Osteoblast (primary cell): ENCODE measurements at regions not wholly inside any gene's neighbourhood (a gene's known extent, or its start where the extent isn't known, plus 50 kb on each side); places are given as distances from the start of the nearest gene placed in this dataset.

ENCODE experiments used
- DNase-seq: peaks from one replicate; pipeline ENCODE4 v3.0.0; 2011; ENCODE audit warnings: low spot score, mixed read lengths; ENCODE audit not compliant: insufficient read length; ENCODE audit errors: missing footprints
- H2AFZ ChIP-seq: 2 replicates; pipeline ENCODE4 v1.6.0; 2011; ENCODE audit warnings: mild to moderate bottlenecking, low read length
- H3K27ac ChIP-seq: 2 replicates; pipeline ENCODE4 v1.5.1; 2011; ENCODE audit warnings: mild to moderate bottlenecking, low read depth, low read length, moderate library complexity
- H3K27me3 ChIP-seq: 2 replicates; pipeline ENCODE4 v1.6.0; 2012; ENCODE audit warnings: mild to moderate bottlenecking, control low read depth, inconsistent platforms, low read length, moderate library complexity; ENCODE audit not compliant: insufficient read depth
- H3K36me3 ChIP-seq: 2 replicates; pipeline ENCODE4 v1.5.1; 2011; ENCODE audit warnings: mild to moderate bottlenecking, low read length, control low read depth, moderate library complexity; ENCODE audit not compliant: insufficient read depth
- H3K4me1 ChIP-seq: 2 replicates; pipeline ENCODE4 v1.5.1; 2011; ENCODE audit warnings: mild to moderate bottlenecking, low read length, control low read depth, moderate library complexity; ENCODE audit not compliant: insufficient read depth
- H3K4me2 ChIP-seq: 2 replicates; pipeline ENCODE4 v1.6.0; 2011; ENCODE audit warnings: mild to moderate bottlenecking, low read length; ENCODE audit not compliant: insufficient read depth
- H3K4me3 ChIP-seq: fragments of 200-600 bp; sonication (generic); 3 replicates; pipeline ENCODE4 v1.5.1; 2012; ENCODE audit warnings: mild to moderate bottlenecking, low read length, inconsistent platforms; ENCODE audit not compliant: insufficient read depth
- H3K79me2 ChIP-seq: 2 replicates; pipeline ENCODE4 v1.6.0; 2012; ENCODE audit warnings: mild to moderate bottlenecking, low read length, control low read depth, inconsistent platforms; ENCODE audit not compliant: insufficient read depth
- H3K9me3 ChIP-seq: 2 replicates; pipeline ENCODE4 v1.5.1; 2011; ENCODE audit warnings: low read depth, low read length, control low read depth
- H4K20me1 ChIP-seq: 2 replicates; pipeline ENCODE4 v1.6.0; 2012; ENCODE audit warnings: mild to moderate bottlenecking, low read length, control low read depth; ENCODE audit not compliant: insufficient read depth
- TF ChIP-seq, protein P1 (sequence below): IDR thresholded peaks from 2 replicates; pipeline ENCODE4 v1.5.1; 2011; ENCODE audit warnings: mild to moderate bottlenecking, low read depth, low read length, moderate library complexity; ENCODE audit errors: extremely low read depth

DNA sequence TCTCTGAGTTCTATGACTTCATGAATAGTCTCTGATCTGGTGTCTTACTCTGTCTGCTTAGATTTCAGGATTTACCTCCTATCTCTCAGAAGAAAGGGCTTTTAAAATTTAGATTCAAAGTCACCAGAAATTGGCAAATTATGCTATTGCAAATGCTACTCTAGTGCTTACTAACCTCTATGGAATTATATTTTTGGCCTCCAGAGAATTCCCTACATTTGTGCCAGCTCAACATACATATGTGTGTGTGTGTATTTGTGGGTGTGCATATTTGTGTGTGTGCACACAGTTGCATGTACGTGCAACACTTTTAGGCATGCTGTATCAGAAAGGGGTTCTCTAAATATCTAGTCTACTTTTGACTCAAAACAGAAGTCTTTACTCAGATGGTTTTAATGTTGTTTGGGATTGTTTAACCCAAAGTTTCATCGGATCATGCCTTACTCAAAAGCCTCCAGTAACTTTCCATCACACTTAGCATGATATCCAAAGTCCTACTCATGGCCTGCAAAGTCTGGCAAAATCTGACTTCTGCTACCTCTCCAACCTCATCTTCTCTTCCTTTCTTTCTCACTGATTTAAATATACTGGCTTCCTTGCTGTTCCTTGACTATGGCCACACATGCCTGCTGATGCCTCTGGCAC, 147.6 kb upstream of the NR3C1 start:
- peaks cover 31% of the 10 kb centered on the region for H3K4me1 ChIP-seq
- H3K27me3 ChIP-seq, result no peaks in the 10 kb centered on the region
- TF ChIP-seq, protein P1, sequence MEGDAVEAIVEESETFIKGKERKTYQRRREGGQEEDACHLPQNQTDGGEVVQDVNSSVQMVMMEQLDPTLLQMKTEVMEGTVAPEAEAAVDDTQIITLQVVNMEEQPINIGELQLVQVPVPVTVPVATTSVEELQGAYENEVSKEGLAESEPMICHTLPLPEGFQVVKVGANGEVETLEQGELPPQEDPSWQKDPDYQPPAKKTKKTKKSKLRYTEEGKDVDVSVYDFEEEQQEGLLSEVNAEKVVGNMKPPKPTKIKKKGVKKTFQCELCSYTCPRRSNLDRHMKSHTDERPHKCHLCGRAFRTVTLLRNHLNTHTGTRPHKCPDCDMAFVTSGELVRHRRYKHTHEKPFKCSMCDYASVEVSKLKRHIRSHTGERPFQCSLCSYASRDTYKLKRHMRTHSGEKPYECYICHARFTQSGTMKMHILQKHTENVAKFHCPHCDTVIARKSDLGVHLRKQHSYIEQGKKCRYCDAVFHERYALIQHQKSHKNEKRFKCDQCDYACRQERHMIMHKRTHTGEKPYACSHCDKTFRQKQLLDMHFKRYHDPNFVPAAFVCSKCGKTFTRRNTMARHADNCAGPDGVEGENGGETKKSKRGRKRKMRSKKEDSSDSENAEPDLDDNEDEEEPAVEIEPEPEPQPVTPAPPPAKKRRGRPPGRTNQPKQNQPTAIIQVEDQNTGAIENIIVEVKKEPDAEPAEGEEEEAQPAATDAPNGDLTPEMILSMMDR, result no peak
- H2AFZ ChIP-seq, result no peak overlapping the region
- H3K4me3 ChIP-seq, result no peak overlapping the region
- H3K27ac ChIP-seq, result peak overlapping the region; percentile 11
- H3K36me3 ChIP-seq, result no peaks in the 10 kb centered on the region
- no peak for DNase-seq
- no peak overlapping the region for H3K4me2 ChIP-seq
- H3K79me2 ChIP-seq, result no peaks in the 10 kb centered on the region
- no peaks in the 10 kb centered on the region for H3K9me3 ChIP-seq
- H4K20me1 ChIP-seq, result no peaks in the 10 kb centered on the region

DNA sequence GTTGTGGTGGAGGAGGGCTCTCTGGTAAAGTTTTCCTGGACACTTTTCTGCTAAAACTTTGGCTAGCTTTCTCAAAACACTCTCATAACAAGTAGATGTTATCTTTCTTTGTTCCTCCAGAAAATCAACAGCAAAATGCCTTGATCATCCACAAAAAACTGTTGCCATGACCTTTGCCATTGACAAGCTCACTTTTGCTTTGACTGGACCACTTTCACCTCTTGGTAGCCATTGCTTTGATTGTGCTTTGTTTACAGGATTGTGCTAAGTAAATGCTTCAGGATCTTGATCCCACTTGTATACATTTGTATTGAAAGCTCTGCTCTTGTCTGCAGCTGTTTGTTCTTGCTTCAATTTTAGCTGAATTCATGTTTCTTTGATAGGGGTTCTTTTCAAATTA, 143.9 kb upstream of the NR3C1 start:
- no peak overlapping the region for H3K4me3 ChIP-seq
- H3K27ac ChIP-seq, result no peak overlapping the region
- peaks cover 40% of the 10 kb centered on the region for H3K4me1 ChIP-seq
- no peaks in the 10 kb centered on the region for H3K9me3 ChIP-seq
- H3K79me2 ChIP-seq, result no peaks in the 10 kb centered on the region
- H4K20me1 ChIP-seq, result no peaks in the 10 kb centered on the region
- peak overlapping the region; percentile 53 for H2AFZ ChIP-seq
- no peaks in the 10 kb centered on the region for H3K27me3 ChIP-seq
- TF ChIP-seq, protein P1, result no peak
- H3K36me3 ChIP-seq, result no peaks in the 10 kb centered on the region
- no peak overlapping the region for H3K4me2 ChIP-seq
- DNase-seq, result no peak

DNA sequence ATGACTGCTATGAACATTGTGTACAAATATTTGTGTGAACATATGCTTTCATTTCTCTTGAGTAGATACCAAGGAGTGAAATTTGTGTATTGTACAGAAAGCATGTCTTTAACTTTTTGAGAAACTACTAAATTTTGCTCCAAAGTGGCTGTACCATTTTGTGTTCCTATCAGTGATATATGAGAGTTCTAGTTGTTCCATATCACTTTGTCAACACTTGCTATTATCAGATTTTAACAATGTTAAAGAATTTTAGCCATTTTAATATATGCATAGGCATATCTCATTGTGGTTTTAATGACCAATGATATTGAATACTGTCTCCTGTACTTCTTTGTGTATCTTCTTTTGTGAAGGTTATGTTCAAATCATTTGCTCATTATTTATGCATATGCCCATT, 142.9 kb upstream of the NR3C1 start:
- Histone ChIP-seq H3K4me1 (peaks cover 36% of the 10 kb centered on the region), H4K20me1 (no peaks in the 10 kb centered on the region), H3K4me3 (no peak overlapping the region), H3K4me2 (no peak overlapping the region), H3K9me3 (no peaks in the 10 kb centered on the region), H3K36me3 (no peaks in the 10 kb centered on the region), H3K27ac (no peak overlapping the region), H2AFZ (no peak overlapping the region), H3K27me3 (no peaks in the 10 kb centered on the region), H3K79me2 (no peaks in the 10 kb centered on the region)
- TF ChIP-seq, protein P1, result no peak
- no peak for DNase-seq

DNA sequence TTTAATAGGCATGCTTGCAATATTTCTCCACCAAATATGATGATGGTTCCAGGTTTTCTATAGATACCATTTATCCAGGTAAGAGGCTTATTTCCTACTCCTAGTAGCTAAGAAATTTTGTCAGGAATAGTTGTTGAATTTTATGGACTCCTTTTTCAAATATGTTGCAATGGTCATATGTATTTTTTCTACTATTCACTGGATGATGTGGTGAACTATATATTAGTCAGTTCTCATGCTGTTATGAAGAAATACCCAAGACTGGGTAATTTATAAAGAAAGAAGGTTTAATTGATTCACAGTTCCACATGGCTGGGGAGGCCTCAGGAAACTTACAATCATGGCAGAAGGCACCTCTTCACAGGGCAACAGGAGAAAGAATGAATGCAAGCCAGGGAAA, 141.1 kb upstream of the NR3C1 start:
- no peak overlapping the region for H3K4me2 ChIP-seq
- no peak overlapping the region for H2AFZ ChIP-seq
- no peaks in the 10 kb centered on the region for H3K9me3 ChIP-seq
- no peaks in the 10 kb centered on the region for H3K27me3 ChIP-seq
- DNase-seq, result no peak
- no peaks in the 10 kb centered on the region for H3K36me3 ChIP-seq
- peaks cover 26% of the 10 kb centered on the region for H3K4me1 ChIP-seq
- no peaks in the 10 kb centered on the region for H4K20me1 ChIP-seq
- no peak overlapping the region for H3K4me3 ChIP-seq
- peak overlapping the region; percentile 77 for H3K27ac ChIP-seq
- no peaks in the 10 kb centered on the region for H3K79me2 ChIP-seq
- TF ChIP-seq, protein P1, result no peak
